DOHH2 (cell line): ENCODE measurements at regions not wholly inside any gene's neighbourhood (a gene's known extent, or its start where the extent isn't known, plus 50 kb on each side); places are given as distances from the start of the nearest gene placed in this dataset.

Experiments used
- H3F3A ChIP-seq: fragments of 200-600 bp; sonication (generic), shearing (Covaris generic); 2 replicates; pipeline ENCODE4 v1.6.0; 2016; ENCODE audit warnings: antibody characterized with exemption, mild to moderate bottlenecking; ENCODE audit not compliant: control insufficient read depth, insufficient read depth
- H3K27ac ChIP-seq: fragments of 200-600 bp; sonication (generic); 2 replicates; pipeline ENCODE4 v1.5.1; 2014; ENCODE audit warnings: low read depth, mild to moderate bottlenecking, low read length, moderate library complexity
- H3K27me3 ChIP-seq: fragments of 200-600 bp; sonication (generic); 2 replicates; pipeline ENCODE4 v1.6.1; 2014; ENCODE audit warnings: mild to moderate bottlenecking, low read length, mixed read lengths; ENCODE audit not compliant: control insufficient read depth
- H3K36me3 ChIP-seq: fragments of 200-600 bp; sonication (generic); 2 replicates; pipeline ENCODE4 v1.6.1; 2014; ENCODE audit warnings: mild to moderate bottlenecking, low read length, moderate library complexity, mixed read lengths; ENCODE audit not compliant: control insufficient read depth
- H3K4me1 ChIP-seq: fragments of 200-600 bp; sonication (generic); 2 replicates; pipeline ENCODE4 v1.6.1; 2014; ENCODE audit warnings: mild to moderate bottlenecking, low read length, mixed read lengths; ENCODE audit not compliant: control insufficient read depth
- H3K4me2 ChIP-seq: fragments of 200-600 bp; sonication (generic); 2 replicates; pipeline ENCODE4 v1.6.0; 2014; ENCODE audit warnings: mild to moderate bottlenecking, low read length, moderate library complexity
- H3K4me3 ChIP-seq: fragments of 200-600 bp; sonication (generic); 2 replicates; pipeline ENCODE4 v1.5.1; 2014; ENCODE audit warnings: mild to moderate bottlenecking, low read length, mixed read lengths
- H3K79me2 ChIP-seq: fragments of 200-600 bp; sonication (generic); 2 replicates; pipeline ENCODE4 v1.6.1; 2014; ENCODE audit warnings: mild to moderate bottlenecking, low read length, mixed read lengths; ENCODE audit not compliant: control insufficient read depth
- H3K9me2 ChIP-seq: fragments of 200-600 bp; sonication (generic); replicated peaks from 2 replicates; pipeline ENCODE4 v1.6.1; 2014; ENCODE audit warnings: mild to moderate bottlenecking, low read length, mixed read lengths; ENCODE audit not compliant: control insufficient read depth
- H3K9me3 ChIP-seq: fragments of 200-600 bp; sonication (generic); 2 replicates; pipeline ENCODE4 v1.6.1; 2014; ENCODE audit warnings: antibody characterized with exemption, low read length, mixed read lengths; ENCODE audit not compliant: control insufficient read depth, insufficient read depth
- H4K20me1 ChIP-seq: fragments of 200-600 bp; sonication (generic); 2 replicates; pipeline ENCODE4 v1.6.0; 2014; ENCODE audit warnings: low read depth, mild to moderate bottlenecking, antibody characterized with exemption, low read length, moderate library complexity; ENCODE audit not compliant: control insufficient read depth, insufficient read depth
- EZH2phosphoT487 ChIP-seq: fragments of 200-600 bp; sonication (generic); IDR thresholded peaks from 2 replicates; pipeline ENCODE4 v1.6.1; 2017; ENCODE audit warnings: borderline replicate concordance, mild to moderate bottlenecking, antibody characterized with exemption, low read length, moderate library complexity, mixed read lengths
- TF ChIP-seq, protein P1 (sequence below): fragments of 200-600 bp; sonication (generic); IDR thresholded peaks from one replicate; pipeline ENCODE4 v1.5.1; 2014; ENCODE audit warnings: antibody characterized with exemption, mild to moderate bottlenecking, low read depth, low read length; ENCODE audit not compliant: poor library complexity, severe bottlenecking

DNA sequence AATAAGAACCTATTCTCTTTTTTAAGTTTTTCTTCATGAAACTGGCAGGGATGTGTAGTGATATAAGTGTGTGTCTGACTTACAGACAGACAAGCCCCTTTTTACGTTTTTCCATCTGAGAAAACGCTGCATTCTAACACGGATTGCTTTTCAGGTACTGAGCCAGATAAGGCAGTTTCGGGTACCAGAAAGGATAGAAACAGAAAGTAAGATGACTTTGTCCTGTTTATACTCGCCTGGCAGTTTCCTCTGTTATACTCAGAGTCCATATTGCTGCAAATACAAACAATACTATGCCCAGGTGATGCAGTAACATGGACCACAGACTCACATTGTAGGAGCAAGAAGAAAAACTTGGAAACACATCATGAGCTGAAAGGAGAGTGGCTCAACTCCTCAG is 2320.6 kb upstream of the AGA start:
- TF ChIP-seq, protein P1, sequence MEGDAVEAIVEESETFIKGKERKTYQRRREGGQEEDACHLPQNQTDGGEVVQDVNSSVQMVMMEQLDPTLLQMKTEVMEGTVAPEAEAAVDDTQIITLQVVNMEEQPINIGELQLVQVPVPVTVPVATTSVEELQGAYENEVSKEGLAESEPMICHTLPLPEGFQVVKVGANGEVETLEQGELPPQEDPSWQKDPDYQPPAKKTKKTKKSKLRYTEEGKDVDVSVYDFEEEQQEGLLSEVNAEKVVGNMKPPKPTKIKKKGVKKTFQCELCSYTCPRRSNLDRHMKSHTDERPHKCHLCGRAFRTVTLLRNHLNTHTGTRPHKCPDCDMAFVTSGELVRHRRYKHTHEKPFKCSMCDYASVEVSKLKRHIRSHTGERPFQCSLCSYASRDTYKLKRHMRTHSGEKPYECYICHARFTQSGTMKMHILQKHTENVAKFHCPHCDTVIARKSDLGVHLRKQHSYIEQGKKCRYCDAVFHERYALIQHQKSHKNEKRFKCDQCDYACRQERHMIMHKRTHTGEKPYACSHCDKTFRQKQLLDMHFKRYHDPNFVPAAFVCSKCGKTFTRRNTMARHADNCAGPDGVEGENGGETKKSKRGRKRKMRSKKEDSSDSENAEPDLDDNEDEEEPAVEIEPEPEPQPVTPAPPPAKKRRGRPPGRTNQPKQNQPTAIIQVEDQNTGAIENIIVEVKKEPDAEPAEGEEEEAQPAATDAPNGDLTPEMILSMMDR = no peak
- no peak for TF ChIP-seq EZH2phosphoT487

DNA sequence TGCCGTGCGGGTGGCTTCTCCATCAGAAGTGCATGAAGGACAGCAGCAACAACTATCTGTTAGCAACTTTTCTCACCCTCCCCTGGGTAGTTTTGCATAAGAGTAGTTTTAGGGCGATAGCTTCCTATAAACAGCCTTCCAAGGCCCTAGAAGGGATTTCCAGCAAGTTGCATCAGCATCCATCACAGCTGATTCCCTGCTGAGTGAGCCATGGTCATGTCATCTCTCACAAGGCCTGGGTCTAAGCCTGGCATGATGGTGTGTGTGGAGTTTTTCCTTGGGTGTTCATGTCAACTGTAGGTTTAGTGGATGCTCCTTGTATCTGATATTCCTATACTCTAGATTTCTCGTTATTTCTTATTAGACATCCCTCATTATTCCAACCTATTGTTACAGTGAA is 2324.7 kb upstream of the AGA start:
- H3K79me2 ChIP-seq = no peaks in the 10 kb centered on the region
- H3K9me3 ChIP-seq = no peaks in the 10 kb centered on the region
- no peaks in the 10 kb centered on the region for H3F3A ChIP-seq
- no peak overlapping the region for H3K4me2 ChIP-seq
- no peaks in the 10 kb centered on the region for H3K9me2 ChIP-seq
- H3K36me3 ChIP-seq = no peaks in the 10 kb centered on the region
- no peaks in the 10 kb centered on the region for H3K27me3 ChIP-seq
- no peaks in the 10 kb centered on the region for H4K20me1 ChIP-seq
- H3K27ac ChIP-seq = no peak overlapping the region
- H3K4me3 ChIP-seq = no peak overlapping the region
- TF ChIP-seq, protein P1 = no peak
- no peak for TF ChIP-seq EZH2phosphoT487
- H3K4me1 ChIP-seq = no peaks in the 10 kb centered on the region

More for the DNA sequence above, 2320.6 kb upstream of the AGA start:
- Histone ChIP-seq H4K20me1 (no peaks in the 10 kb centered on the region), H3K9me3 (no peaks in the 10 kb centered on the region), H3K9me2 (no peaks in the 10 kb centered on the region), H3F3A (no peaks in the 10 kb centered on the region), H3K36me3 (no peaks in the 10 kb centered on the region), H3K79me2 (no peaks in the 10 kb centered on the region), H3K4me3 (no peak overlapping the region), H3K27ac (no peak overlapping the region), H3K4me2 (no peak overlapping the region), H3K27me3 (no peaks in the 10 kb centered on the region), H3K4me1 (no peaks in the 10 kb centered on the region)

DNA sequence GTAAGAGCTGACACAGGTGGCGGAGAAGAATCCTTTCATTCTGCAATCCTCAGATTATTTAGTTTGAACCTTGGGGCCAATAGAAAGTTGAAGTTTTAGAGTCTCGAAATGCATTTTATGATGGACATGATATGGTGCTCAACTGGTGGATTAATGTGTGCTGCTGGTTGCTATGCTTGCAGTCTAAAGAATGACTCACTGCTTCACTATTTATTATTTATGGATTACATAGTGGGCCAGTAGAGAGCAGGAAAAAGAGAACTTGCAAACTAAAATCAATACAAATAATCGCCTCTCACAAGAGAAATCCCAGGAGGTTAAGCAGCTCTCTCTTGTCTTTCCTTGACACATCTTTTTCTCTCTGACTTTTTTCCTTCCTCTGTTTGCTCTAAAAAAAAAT is 2326.8 kb upstream of the AGA start:
- no peaks in the 10 kb centered on the region for H3K79me2 ChIP-seq
- no peak overlapping the region for H3K27ac ChIP-seq
- no peaks in the 10 kb centered on the region for H3K9me2 ChIP-seq
- TF ChIP-seq EZH2phosphoT487 = no peak
- no peaks in the 10 kb centered on the region for H3K9me3 ChIP-seq
- H3F3A ChIP-seq = no peaks in the 10 kb centered on the region
- no peak overlapping the region for H3K4me3 ChIP-seq
- no peaks in the 10 kb centered on the region for H4K20me1 ChIP-seq
- H3K4me1 ChIP-seq = no peaks in the 10 kb centered on the region
- H3K4me2 ChIP-seq = no peak overlapping the region
- H3K27me3 ChIP-seq = no peaks in the 10 kb centered on the region
- H3K36me3 ChIP-seq = no peaks in the 10 kb centered on the region

DNA sequence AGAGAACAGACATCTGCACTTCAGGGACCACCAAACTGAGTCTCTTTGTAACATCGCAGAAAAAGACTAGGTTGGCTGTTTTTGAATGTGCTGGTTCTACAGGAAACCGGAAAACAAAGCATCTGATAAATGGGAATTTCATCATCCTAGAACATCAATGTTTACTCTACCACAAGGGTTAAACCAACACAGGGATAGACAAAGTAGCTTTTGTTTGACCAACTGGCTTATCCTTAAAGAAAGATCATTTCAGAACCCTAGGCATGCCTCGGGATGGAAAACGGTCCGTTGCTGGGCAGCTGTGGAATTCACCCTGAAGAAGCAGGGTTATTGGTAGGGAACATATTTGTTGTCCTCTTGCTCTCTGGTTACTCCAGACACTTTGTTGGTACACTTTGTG is 2355.5 kb upstream of the AGA start:
- Histone ChIP-seq H3K9me2 (no peaks in the 10 kb centered on the region), H3K4me3 (no peak overlapping the region), H3K9me3 (no peaks in the 10 kb centered on the region), H3K79me2 (no peaks in the 10 kb centered on the region), H3K4me2 (no peak overlapping the region), H3K27me3 (no peaks in the 10 kb centered on the region), H4K20me1 (no peaks in the 10 kb centered on the region), H3K27ac (no peak overlapping the region), H3F3A (no peaks in the 10 kb centered on the region), H3K4me1 (no peaks in the 10 kb centered on the region), H3K36me3 (no peaks in the 10 kb centered on the region)
- TF ChIP-seq, protein P1 = no peak
- no peak for TF ChIP-seq EZH2phosphoT487
